ENCODE measurements at regions not wholly inside any gene's neighbourhood (a gene's known extent, or its start where the extent isn't known, plus 50 kb on each side); places are given as distances from the start of the nearest gene placed in this dataset.

DNA sequence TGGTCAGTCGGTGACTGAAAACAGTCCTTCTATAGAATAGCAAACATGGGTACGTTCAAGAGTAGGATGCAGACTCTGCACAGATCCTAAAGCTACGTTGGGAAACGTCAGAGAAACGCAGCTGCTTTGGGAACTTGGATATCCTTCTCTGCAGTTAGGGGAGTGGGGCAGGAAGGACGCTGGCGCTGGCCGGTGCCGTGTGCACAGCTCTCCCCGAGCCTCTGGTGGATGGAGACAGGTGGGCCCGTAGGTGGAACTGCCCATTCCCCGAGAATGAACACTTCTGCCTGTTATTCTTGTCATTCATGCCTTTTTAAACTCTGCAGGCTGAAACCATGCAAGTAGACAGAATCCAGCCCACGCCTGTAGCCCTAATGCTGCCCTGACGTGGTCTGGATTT is 91.7 kb upstream of the MBOAT2 start:
- TF ChIP-seq CTCF (IDR thresholded peaks at IDR 0.05) (no peak), POLR2A (IDR thresholded peaks at IDR 0.05) (no peak)

All from testis (tissue), 2 donors.